HCT116 (cell line): ENCODE measurements at regions not wholly inside any gene's neighbourhood (a gene's known extent, or its start where the extent isn't known, plus 50 kb on each side); places are given as distances from the start of the nearest gene placed in this dataset.

ENCODE experiments used
- ATAC-seq: fragments of 200-7000 bp; cut with Tn5 transposase; 2 replicates; pipeline ENCODE4 v1.9.1; 2020; ENCODE audit warnings: mild to moderate bottlenecking, moderate library complexity
- BruUV-seq: library from RNA; stranded (reverse); fragments of 400-500 nt; replicated peaks from 2 replicates; lab custom pipeline; 2021; lab: Mats Ljungman, UMichigan
- CTCF ChIA-PET: fragments of 300-600 bp; sonication (Branson Sonifier 250); formaldehyde crosslinking; loops from one replicate; lab custom pipeline; 2021; ENCODE audit warnings: antibody characterized with exemption; lab: Charles Lee
- POLR2A ChIA-PET: fragments of 300-600, 350-600 bp; sonication (Branson Sonifier 250); formaldehyde crosslinking; loops from one replicate; lab custom pipeline; 2021; ENCODE audit warnings: antibody characterized with exemption; lab: Charles Lee
- RAD21 ChIA-PET, 2 experiments: fragments of 300-600 bp; sonication (Branson Sonifier 250); formaldehyde crosslinking; loops; one replicate each; lab custom pipeline; 2023; ENCODE audit warnings: low total read pairs in 2 of 2; ENCODE audit not compliant: uncharacterized antibody in 2 of 2, unreplicated experiment in 2 of 2, low non-redundant PET in 1 of 2; lab: Charles Lee
- DNase-seq: peaks from one replicate; pipeline ENCODE4 v3.0.0-alpha.2; 2010; ENCODE audit warnings: low read depth, low spot score
- H2AFZ ChIP-seq: fragments of 200-600 bp; shearing (Covaris generic), sonication (generic); 2 replicates; pipeline ENCODE4 v1.6.1; 2017; ENCODE audit warnings: low read depth, mixed run types, mixed read lengths, antibody characterized with exemption, low read length; ENCODE audit not compliant: poor library complexity, severe bottlenecking
- H3K27ac ChIP-seq: 2 replicates; pipeline ENCODE4 v1.5.1; 2012; ENCODE audit warnings: low read depth, low read length
- H3K27me3 ChIP-seq: fragments of 200-600 bp; sonication (generic); 2 replicates; pipeline ENCODE4 v1.6.1; 2016; ENCODE audit warnings: mixed run types, low read length, mixed read lengths; ENCODE audit not compliant: insufficient read depth
- H3K36me3 ChIP-seq, 2 experiments: fragments of 200-500 bp in 1 of 2; fragments of 200-600 bp in 1 of 2; sonication (Bioruptor generic) in 1 of 2; sonication (generic) in 1 of 2; 2 replicates each; pipeline versions ENCODE4 v1.5.1 to v1.6.1; 2014 to 2016; ENCODE audit warnings: low read length in 2 of 2, inconsistent platforms in 1 of 2, mixed read lengths in 1 of 2, mixed run types in 1 of 2; ENCODE audit not compliant: insufficient read depth in 2 of 2, control insufficient read depth in 1 of 2
- H3K4me1 ChIP-seq, 2 experiments: fragments of 200-600 bp in 1 of 2; sonication (generic) in 1 of 2; 2 replicates each; pipeline versions ENCODE4 v1.5.1 to v1.6.1; 2012 to 2017; ENCODE audit warnings: low read length in 2 of 2, inconsistent platforms in 1 of 2, mild to moderate bottlenecking in 1 of 2, mixed read lengths in 1 of 2, mixed run types in 1 of 2, moderate library complexity in 1 of 2; ENCODE audit not compliant: insufficient read depth in 2 of 2, control insufficient read depth in 1 of 2
- H3K4me2 ChIP-seq: fragments of 200-600 bp; sonication (generic); 2 replicates; pipeline ENCODE4 v1.6.1; 2017; ENCODE audit warnings: mixed run types, low read length, mixed read lengths
- H3K4me3 ChIP-seq, 2 experiments: fragments of 200-600 bp in 1 of 2; sonication (generic) in 1 of 2; replicated peaks in 1 of 2; 2 replicates each; pipeline ENCODE4 v1.5.1; 2011 to 2016; ENCODE audit warnings: low read length in 2 of 2, control low read depth in 1 of 2, low read depth in 1 of 2, mild to moderate bottlenecking in 1 of 2, mixed read lengths in 1 of 2, mixed run types in 1 of 2
- H3K79me2 ChIP-seq: fragments of 200-600 bp; sonication (generic); 2 replicates; pipeline ENCODE4 v1.6.1; 2017; ENCODE audit warnings: mild to moderate bottlenecking, mixed run types, low read length, moderate library complexity, mixed read lengths; ENCODE audit not compliant: insufficient read depth
- H3K9ac ChIP-seq: fragments of 200-600 bp; sonication (generic); 2 replicates; pipeline ENCODE4 v1.6.1; 2016; ENCODE audit warnings: low read length, mixed read lengths
- H3K9me2 ChIP-seq: fragments of 200-600 bp; sonication (generic), shearing (Covaris generic); 2 replicates; pipeline ENCODE4 v1.6.1; 2017; ENCODE audit warnings: mixed run types, mild to moderate bottlenecking, moderate library complexity; ENCODE audit not compliant: insufficient read depth
- H3K9me3 ChIP-seq, 2 experiments: fragments of 200-500 bp in 1 of 2; fragments of 200-600 bp in 1 of 2; sonication (Bioruptor generic) in 1 of 2; sonication (generic) in 1 of 2; 2 replicates each; pipeline ENCODE4 v1.6.1; 2014 to 2017; ENCODE audit warnings: low read length in 2 of 2, mixed read lengths in 2 of 2, inconsistent platforms in 1 of 2, low read depth in 1 of 2, mild to moderate bottlenecking in 1 of 2, mixed run types in 1 of 2, moderate library complexity in 1 of 2; ENCODE audit not compliant: control insufficient read depth in 1 of 2, insufficient read depth in 1 of 2
- H4K20me1 ChIP-seq: fragments of 200-600 bp; sonication (generic), shearing (Covaris generic); 2 replicates; pipeline ENCODE4 v1.6.1; 2017; ENCODE audit warnings: mixed run types, mild to moderate bottlenecking, moderate library complexity; ENCODE audit not compliant: insufficient read depth
- ATF3 ChIP-seq: IDR thresholded peaks from 2 replicates; pipeline ENCODE4 v1.6.1; 2012
- CBX3 ChIP-seq: IDR thresholded peaks from 2 replicates; pipeline ENCODE4 v1.6.1; 2012; ENCODE audit warnings: low read depth
- CEBPB ChIP-seq: IDR thresholded peaks from 2 replicates; pipeline ENCODE4 v1.6.1; 2012; ENCODE audit warnings: low read depth
- CTCF ChIP-seq, 3 experiments: fragments of 200-600 bp in 1 of 3; sonication (generic) in 1 of 3; IDR thresholded peaks in 2 of 3; conservative IDR thresholded peaks in 1 of 3; 2 replicates each; pipeline ENCODE4 v1.5.1; 2012 to 2017; ENCODE audit warnings: low read depth in 2 of 3, low read length in 2 of 3, antibody characterized with exemption in 1 of 3, borderline replicate concordance in 1 of 3, control low read depth in 1 of 3, mild to moderate bottlenecking in 1 of 3, mixed read lengths in 1 of 3, mixed run types in 1 of 3, moderate library complexity in 1 of 3; ENCODE audit not compliant: insufficient read depth in 1 of 3
- ELF1 ChIP-seq: IDR thresholded peaks from 2 replicates; pipeline ENCODE4 v1.6.1; 2012; ENCODE audit warnings: low read depth, borderline replicate concordance
- EZH2 ChIP-seq: fragments of 200-600 bp; sonication (generic); IDR thresholded peaks from 2 replicates; pipeline ENCODE4 v1.6.1; 2017; ENCODE audit warnings: antibody characterized with exemption, mixed run types
- FOSL1 ChIP-seq: IDR thresholded peaks from 2 replicates; pipeline ENCODE4 v1.6.1; 2012; ENCODE audit warnings: low read depth
- JUND ChIP-seq: IDR thresholded peaks from 2 replicates; pipeline ENCODE4 v1.6.1; 2012
- POLR2AphosphoS5 ChIP-seq: IDR thresholded peaks from 2 replicates; pipeline ENCODE4 v1.6.1; 2011; ENCODE audit warnings: mild to moderate bottlenecking, low read depth, low read length, moderate library complexity
- REST ChIP-seq: IDR thresholded peaks from 2 replicates; pipeline ENCODE4 v1.6.1; 2012; ENCODE audit warnings: low read depth
- SIN3A ChIP-seq: IDR thresholded peaks from 2 replicates; pipeline ENCODE4 v1.6.1; 2012; ENCODE audit warnings: low read depth
- SP1 ChIP-seq: IDR thresholded peaks from 2 replicates; pipeline ENCODE4 v1.6.1; 2012; ENCODE audit warnings: low read depth
- TCF7L2 ChIP-seq: IDR thresholded peaks from 2 replicates; pipeline ENCODE4 v1.7.0; 2011; ENCODE audit warnings: borderline replicate concordance, inconsistent platforms; ENCODE audit not compliant: insufficient read depth, insufficient read length; ENCODE audit errors: extremely low read depth
- YY1 ChIP-seq: IDR thresholded peaks from 2 replicates; pipeline ENCODE4 v1.6.1; 2011; ENCODE audit warnings: low read length, low read depth, moderate library complexity, mild to moderate bottlenecking; ENCODE audit not compliant: insufficient replicate concordance; ENCODE audit errors: extremely low read depth
- ZBTB33 ChIP-seq: IDR thresholded peaks from 2 replicates; pipeline ENCODE4 v1.6.1; 2011; ENCODE audit warnings: mild to moderate bottlenecking, low read length, moderate library complexity; ENCODE audit not compliant: insufficient replicate concordance; ENCODE audit errors: extremely low read depth
- ZNF274 ChIP-seq: fragments of 200-500 bp; sonication (Bioruptor generic); IDR thresholded peaks from 2 replicates; pipeline ENCODE4 v1.6.1; 2014; ENCODE audit warnings: mild to moderate bottlenecking, low read depth, low read length, inconsistent platforms
- intact Hi-C: fragments of 100-400 bp; cut with micrococcal nuclease; formaldehyde crosslinking; loops from 2 replicates; pipeline ENCODE4 v1.10.0; 2022

- no peak overlapping the region for H2AFZ ChIP-seq
- no peaks in the 10 kb centered on the region for H3K36me3 ChIP-seq
- no TSS peak for BruUV-seq
- intact Hi-C loops, result no loop called here
- H3K79me2 ChIP-seq, result no peaks in the 10 kb centered on the region
- ChIA-PET CTCF (no interaction called here), RAD21 (no interaction called here), POLR2A (no interaction called here)
- ATAC-seq (no peak), DNase-seq (no peak)
- H4K20me1 ChIP-seq, result no peaks in the 10 kb centered on the region
- H3K4me3 ChIP-seq, result no peak overlapping the region
- H3K9ac ChIP-seq, result no peak overlapping the region
- no peak overlapping the region for H3K4me2 ChIP-seq
- TF ChIP-seq CBX3 (no peak), TCF7L2 (no peak), ZBTB33 (no peak), ELF1 (no peak), ZNF274 (no peak), POLR2AphosphoS5 (no peak), REST (no peak), SP1 (no peak), ATF3 (no peak), EZH2 (no peak), JUND (no peak), FOSL1 (no peak), CTCF (IDR thresholded peaks at IDR 0.05 in 2 of 3, conservative IDR thresholded peaks at IDR 0.05 in 1 of 3; ENCODE audit: borderline replicate concordance in 1 of 3, insufficient read depth in 1 of 3, low read depth in 2 of 3, low read length in 2 of 3) (no peak), SIN3A (no peak), YY1 (no peak), CEBPB (no peak)
- H3K4me1 ChIP-seq, result no peaks in the 10 kb centered on the region
- H3K27me3 ChIP-seq, result no peaks in the 10 kb centered on the region; the same call in 1 of the 2 replicates
- no peaks in the 10 kb centered on the region for H3K9me2 ChIP-seq
- H3K9me3 ChIP-seq, result no peaks in the 10 kb centered on the region
- H3K27ac ChIP-seq, result no peak overlapping the region
These were observed 151.0 kb upstream of the ADAMTS16 start for GRCh38 chr5:4989118-4989517.
